HG03558 (cell line): ENCODE measurements at regions not wholly inside any gene's neighbourhood (a gene's known extent, or its start where the extent isn't known, plus 50 kb on each side); places are given as distances from the start of the nearest gene placed in this dataset.
A peak's percentile ranks its signal among the peaks of the same experiment; 100 is the strongest.
"Not testable (repeated sequence)": the region's sequence is repeated elsewhere in the genome, so short reads cannot be mapped to it uniquely, and the experiment has no call there.

Experiments
- ATAC-seq: cut with Tn5 transposase; IDR thresholded peaks from one replicate; pipeline ENCODE4 v1.9.1; 2021; ENCODE audit warnings: moderate number of reproducible peaks; ENCODE audit not compliant: unreplicated experiment; ENCODE audit errors: extremely low read depth

DNA sequence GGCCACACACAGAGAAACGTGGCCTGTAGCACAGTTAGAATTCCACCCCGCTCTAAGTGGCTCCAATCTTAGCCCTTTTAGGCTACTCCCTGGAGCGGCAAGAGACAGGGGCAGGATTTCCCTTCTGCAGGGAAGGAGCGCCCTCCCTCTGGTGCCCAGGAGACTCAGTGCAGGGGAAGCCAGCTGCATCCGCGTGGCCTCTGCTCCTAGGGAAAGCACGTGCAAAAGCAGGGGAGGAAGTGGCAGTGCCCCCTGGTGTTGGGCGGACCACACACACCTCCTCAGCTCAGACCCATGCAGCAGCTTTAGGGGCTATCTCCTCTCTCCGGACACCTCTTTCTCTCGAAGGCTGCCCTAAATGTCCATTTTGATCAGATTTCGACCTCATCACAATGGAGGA, 50.0 kb downstream of the SPRING1 start:
- ATAC-seq: no peak

GRCh38 chr12:116684891-116685290, 53.0 kb downstream of the SPRING1 start:
- no peak for ATAC-seq

DNA sequence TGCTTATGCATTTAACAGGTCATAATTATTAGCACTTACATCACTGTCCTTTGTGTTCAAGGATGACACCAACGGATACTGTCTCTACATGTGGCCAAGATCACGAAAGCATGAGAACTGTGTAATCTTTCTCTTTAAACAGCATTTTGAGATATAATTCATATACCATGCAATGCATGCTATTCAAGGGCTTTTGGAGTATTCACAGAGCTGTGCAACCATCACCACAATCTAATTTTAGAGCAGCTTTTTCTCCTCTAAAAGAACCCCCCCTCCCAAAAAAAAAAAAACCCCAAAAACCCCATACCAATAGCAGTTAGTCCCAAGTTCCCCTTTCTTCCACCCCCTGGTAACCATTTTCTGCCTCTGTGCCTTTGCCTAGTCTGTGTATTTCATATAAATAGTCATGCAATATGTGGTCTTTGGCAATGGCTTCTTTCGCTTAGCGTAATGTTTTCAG, 60.6 kb downstream of the SPRING1 start:
- ATAC-seq: no peak

DNA sequence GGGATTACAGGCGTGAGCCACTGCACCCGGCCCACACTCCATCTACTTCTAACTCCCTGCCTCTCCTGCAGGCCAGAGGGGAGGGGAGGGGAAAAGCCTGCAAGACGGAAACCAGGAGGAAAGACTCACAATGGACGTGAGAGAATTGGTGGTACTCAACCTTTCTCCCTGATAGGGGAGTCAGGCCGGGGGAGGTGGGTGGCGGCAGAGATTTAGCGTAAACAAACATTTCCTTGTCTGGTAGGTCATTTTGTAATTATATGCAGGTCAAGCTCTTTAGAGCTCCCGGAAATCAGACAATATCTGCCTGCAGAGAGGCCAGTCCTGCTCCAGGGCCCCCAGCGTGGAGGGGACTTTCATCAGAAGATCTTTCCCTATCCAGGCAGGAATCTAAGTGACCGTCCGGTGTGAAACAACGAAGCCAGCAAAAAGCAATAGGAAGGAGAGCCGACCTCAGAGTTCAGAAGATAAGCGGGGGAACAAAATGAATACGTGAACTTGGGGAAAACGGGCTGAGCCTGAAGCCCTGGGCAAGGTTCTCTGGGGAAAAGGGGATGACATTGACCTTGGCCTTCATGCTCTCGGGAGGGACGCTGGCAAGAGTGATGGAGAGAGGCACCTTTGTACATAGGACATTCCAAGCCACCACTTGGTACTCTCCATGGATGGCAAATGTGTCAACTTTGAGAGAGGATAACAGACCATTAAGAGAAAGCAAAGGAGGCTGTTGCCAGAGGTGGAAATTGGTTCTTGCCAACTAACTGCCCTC, 62.3 kb downstream of the SPRING1 start:
- no peak for ATAC-seq

GRCh38 chr12:116674643-116675183, 63.2 kb downstream of the SPRING1 start:
- no peak for ATAC-seq

DNA sequence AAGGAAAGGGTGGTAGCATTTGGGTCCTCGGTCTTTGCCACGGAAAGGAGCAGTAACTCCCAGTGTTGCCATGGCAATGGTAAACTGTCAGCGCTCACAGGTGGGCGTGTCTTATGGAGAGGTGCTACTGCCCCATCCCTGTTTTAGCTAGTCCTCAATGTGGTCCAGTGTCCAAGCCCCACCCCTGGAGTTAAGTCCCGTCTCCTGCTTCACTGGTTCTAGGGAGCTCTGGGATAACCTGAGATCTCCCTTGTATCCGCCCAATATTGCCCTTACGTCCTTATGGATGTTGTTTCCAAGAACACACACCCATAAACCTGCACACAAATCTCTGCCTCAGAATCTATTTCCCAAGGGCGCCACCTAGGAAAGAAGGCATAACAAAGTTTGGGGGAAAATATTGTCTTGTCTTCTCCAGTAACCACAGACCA, 64.2 kb downstream of the SPRING1 start:
- no peak for ATAC-seq

GRCh38 chr12:116672842-116673516, 64.9 kb downstream of the SPRING1 start:
- peak; percentile 61 for ATAC-seq

DNA sequence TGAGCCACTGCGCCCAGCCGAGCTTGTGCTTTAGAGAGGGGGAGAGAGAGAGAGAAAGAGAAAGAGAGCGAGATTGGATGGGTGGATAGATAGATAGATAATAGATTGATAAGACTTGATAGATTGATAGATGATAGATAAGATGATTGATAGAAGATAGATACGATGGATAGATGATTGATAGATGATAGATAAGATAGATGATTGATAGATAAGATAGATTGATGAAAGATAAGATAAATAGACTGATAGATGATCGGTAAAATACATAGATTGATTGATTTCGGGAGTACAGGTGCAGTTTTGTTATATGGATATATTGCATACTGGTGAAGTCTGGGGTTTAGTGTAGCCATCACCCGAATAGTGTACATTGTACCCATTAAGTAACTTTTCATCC, 65.9 kb downstream of the SPRING1 start:
- ATAC-seq: no peak

DNA sequence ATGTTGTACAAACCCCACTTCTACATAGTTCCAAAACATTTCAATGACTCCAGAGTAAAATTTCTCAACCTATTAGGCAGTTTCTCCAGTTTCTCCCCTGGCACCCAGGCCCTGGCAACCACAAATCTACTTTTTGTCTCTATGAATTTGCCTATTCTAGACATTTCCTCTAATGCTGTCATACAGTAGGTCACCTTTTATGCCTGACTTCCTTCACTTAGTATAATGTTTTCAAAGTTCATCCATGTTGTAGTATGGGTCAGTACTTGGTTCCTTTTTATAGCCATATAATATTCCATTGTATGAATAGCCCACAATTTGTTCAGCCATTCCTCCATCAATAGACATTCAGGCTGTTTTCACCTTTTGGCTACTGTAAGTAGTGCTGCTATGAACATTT, 67.0 kb downstream of the SPRING1 start:
- no peak for ATAC-seq

DNA sequence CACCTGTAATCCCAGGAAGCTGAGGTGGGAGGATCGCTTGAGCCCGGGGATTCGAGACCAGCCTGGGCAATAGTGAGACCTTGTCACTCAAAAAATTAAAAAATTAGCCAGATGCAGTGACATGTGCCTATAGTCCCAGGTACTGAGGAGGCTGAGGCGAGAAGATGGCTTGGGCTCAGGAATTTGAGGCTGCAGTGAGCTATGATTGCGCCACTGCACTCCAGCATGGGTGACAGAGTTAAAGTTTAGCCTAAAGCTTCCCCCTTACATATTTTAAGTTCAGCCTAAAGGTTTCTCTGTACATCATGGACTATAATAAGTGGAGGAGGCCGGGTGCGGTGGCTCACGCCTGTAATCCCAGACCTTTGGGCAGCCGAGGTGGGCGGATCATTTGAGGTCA, 70.1 kb downstream of the SPRING1 start:
- ATAC-seq: no peak

DNA sequence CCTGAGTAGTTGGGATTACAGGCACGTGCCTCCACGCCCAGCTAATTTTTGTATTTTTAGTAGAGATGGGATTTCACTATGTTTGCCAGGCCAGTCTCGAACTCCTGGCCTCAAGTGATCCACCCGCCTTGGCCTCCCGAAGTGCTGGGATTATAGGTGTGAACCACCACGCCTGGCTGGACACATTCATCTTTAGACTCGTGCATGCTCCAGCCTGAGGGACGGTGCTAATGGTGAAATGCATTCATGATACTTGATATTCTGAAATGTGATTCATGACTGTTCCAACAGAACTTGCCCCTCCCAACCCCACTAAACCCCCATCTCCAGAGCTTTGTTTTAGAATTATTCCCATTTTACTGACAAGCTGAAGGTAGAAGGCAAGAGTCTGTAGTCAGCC, 71.0 kb downstream of the SPRING1 start:
- ATAC-seq: not testable (repeated sequence)

DNA sequence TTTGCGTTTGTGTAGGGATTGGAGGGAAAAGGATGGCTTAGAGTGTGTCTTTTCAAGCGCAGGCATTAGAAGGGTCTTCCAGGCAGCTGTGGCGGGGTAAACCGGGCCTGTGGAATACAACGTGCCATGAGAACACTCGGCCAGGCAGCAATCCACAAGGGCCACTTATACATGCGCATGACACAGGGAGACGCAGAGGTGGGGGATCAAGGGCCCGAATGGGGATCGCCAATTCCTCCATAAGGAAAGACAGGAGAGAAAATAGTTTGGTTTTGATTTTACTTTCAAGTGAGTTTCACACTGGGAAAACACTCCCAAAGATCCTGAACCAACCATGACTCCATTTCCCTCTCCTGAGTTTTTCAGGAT, 71.6 kb downstream of the SPRING1 start:
- ATAC-seq: no peak

- no peak for ATAC-seq
Observed at GRCh38 chr12:116665666-116666304, 72.1 kb downstream of the SPRING1 start.

GRCh38 chr12:116664085-116664484, 73.8 kb downstream of the SPRING1 start:
- no peak for ATAC-seq

DNA sequence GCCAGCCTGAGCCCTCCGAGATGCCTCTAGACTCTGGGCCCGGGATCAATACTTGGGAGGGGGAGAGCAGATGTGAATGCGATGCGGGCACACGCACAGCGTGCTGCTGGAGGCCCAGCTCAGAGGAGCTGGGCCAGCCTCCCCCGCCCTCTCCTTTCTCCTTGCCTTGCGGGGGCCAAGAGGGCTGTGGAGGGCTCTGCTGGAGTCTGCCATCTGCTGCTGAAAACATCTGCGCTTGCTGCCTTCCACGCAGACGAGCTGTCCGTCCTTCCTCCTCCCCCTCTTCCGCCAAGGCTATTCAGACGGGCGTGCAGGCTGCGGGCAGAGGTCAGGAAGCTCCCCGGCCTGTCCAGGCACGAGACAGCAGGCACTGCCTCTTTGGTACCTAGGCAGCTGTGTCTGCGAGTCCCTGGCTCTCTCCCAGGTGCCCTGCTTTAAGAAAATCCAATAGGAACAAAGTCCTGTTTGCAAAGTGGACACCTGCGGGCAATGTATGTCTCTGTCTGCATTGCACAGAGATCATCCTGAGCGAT, 75.2 kb downstream of the SPRING1 start:
- no peak for ATAC-seq

DNA sequence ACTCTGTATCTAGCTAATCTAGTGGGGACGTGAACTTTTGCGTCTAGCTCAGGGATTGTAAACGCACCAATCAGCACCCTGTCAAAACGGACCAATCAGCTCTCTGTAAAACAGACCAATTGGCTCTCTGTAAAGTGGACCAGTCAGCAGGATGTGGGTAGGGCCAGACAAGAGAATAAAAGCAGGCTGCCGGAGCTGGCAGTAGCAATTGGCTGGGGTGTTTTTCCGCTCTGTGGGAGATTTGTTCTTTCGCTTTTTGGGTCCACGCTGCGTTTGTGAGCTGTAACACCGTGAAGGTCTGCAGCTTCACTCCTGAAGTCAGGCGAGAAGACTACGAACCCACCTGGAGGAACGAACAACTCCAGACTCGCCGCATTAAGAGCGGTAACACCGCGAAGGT, 76.5 kb downstream of the SPRING1 start:
- ATAC-seq: no peak

DNA sequence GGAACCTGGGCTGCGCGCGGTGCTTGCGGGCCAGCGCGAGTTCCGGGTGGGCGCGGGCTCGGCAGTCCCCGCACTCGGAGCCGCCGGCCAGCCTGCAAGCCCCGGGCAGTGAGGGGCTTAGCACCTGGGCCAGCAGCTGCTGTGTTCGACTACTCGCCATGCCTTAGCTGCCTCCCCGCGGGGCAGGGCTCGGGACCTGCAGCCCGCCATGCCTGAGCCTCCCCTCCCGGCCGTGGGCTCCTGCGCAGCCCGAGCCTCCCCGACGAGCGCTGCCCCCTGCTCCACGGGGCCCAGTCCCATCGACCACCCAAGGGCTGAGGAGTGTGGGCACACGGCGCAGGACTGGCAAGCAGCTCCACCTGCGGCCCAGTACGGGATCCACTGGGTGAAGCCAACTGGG, 77.1 kb downstream of the SPRING1 start:
- ATAC-seq: not testable (repeated sequence)

DNA sequence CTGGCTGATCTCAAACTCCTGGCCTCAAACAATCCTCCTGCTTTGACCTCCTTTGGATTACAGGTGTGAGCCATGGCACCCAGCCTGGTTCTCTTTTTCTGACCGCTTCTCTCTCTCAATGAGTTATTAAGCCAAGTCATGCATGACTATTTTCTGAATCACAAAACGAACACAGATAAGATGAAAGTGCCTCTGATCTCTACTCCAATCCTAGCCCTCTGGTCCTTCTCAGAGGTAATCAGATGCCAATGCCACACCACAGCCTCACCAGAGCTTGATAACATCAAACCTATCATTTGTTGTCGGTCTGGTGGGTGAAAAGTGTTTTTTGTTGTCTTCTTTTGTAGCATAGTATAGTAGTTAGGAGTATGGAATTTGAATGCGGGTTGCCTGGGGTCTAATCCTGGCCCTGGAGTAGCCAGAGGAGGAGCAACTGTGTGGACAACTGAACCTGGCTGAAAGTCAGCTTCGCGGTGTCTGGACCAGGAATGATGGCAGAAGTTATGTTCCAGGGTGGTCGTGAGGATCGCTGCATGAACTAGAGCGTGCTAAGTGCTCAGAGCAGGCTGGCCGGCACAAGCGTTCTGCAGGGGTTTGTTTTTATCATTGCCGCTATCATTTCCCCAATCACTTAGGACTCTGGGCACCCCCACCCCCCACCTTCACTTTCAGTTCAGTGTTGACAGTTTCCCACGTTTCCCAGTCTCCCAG, 77.9 kb downstream of the SPRING1 start:
- no peak for ATAC-seq

DNA sequence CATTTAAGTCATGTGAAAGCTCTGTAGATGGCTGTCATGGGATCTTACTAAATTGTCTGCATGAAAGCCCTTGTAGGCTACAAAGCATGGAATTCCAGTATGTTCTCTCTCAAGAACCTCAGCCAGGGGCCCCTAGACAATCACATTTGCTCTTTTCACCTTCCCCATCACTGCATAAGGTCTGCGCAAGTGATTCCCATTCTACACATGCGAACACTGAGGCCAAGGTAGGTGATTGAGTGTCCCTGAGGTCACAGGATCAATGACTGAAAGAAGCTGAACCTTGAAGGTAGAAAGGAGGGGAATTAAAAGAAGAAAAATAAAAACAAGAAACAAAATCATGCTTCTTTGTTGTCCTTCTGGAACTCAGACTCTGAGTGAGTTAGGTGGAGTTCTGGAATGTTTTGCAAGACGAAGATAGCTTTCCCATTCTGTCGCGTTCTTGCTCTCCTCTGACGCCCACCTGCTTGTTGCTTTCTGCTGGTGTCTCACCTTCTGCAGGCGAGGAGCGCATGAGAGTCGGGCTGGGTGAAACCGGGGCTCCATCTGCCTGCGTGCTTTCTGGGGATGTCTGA, 79.9 kb downstream of the SPRING1 start:
- ATAC-seq: no peak

DNA sequence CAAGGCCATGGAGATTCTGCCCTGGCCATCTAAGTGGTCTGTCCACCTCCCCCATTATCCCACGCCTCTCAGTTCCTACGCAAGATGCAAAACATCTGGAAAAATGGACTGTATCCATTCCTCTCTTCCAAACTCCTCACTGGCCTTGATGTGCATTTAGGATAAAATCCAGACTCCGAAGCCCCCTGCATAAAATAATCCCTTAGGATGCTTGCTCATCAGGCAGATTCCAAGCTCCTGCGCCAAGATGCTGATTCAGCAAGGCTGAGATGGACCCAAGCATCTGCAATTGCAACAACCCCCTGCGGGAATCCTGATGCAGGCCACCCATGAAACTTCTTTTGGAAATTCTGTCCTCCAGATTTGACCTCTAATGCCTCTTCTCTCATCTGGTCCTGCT, 81.6 kb downstream of the SPRING1 start:
- ATAC-seq: no peak
